GM12873 (cell line): ENCODE measurements at regions not wholly inside any gene's neighbourhood (a gene's known extent, or its start where the extent isn't known, plus 50 kb on each side); places are given as distances from the start of the nearest gene placed in this dataset.

ENCODE experiments used
- CTCF ChIP-seq: IDR thresholded peaks from 2 replicates; pipeline ENCODE4 v1.5.1; 2012; ENCODE audit warnings: low read depth, mild to moderate bottlenecking, moderate library complexity, low read length, control low read depth; ENCODE audit not compliant: insufficient read depth; ENCODE audit errors: missing control alignments

GRCh38 chr5:29230591-29230990 lies 1962.9 kb upstream of the CDH6 start:
- TF ChIP-seq CTCF: no peak

GRCh38 chr5:29229461-29229860 lies 1964.0 kb upstream of the CDH6 start:
- no peak for TF ChIP-seq CTCF

GRCh38 chr5:29218138-29218537 lies 1975.3 kb upstream of the CDH6 start:
- TF ChIP-seq CTCF: no peak

GRCh38 chr5:29214839-29215238 lies 1978.6 kb upstream of the CDH6 start:
- TF ChIP-seq CTCF: no peak

- no peak for TF ChIP-seq CTCF
These were observed 1980.0 kb upstream of the CDH6 start for GRCh38 chr5:29213475-29213874.

- no peak for TF ChIP-seq CTCF
These were observed 1985.5 kb upstream of the CDH6 start for GRCh38 chr5:29208024-29208423.

- TF ChIP-seq CTCF: no peak
These were observed 1990.4 kb upstream of the CDH6 start for GRCh38 chr5:29203049-29203448.
